CD4-positive, alpha-beta T cell (primary cell): ENCODE measurements at regions not wholly inside any gene's neighbourhood (a gene's known extent, or its start where the extent isn't known, plus 50 kb on each side); places are given as distances from the start of the nearest gene placed in this dataset.

Experiments
- ATAC-seq: fragments of 200-7000 bp; cut with Tn5 transposase; one replicate; pipeline ENCODE4 v1.10.0; 2022; ENCODE audit warnings: mild to moderate bottlenecking; ENCODE audit not compliant: poor library complexity
- CTCF ChIA-PET: fragments of 350-600 bp; sonication (Branson Sonifier 250); formaldehyde crosslinking; loops from one replicate; lab custom pipeline; 2021; ENCODE audit warnings: antibody characterized with exemption, inconsistent platforms; lab: Charles Lee
- POLR2A ChIA-PET: fragments of 350-600 bp; sonication (Branson Sonifier 250); formaldehyde crosslinking; loops from one replicate; lab custom pipeline; 2021; ENCODE audit warnings: antibody characterized with exemption, inconsistent platforms; lab: Charles Lee
- DNase-seq, 14 experiments: peaks; one replicate each; pipeline ENCODE4 v3.0.0-alpha.2; 2013 to 2020; ENCODE audit warnings: mixed read lengths in 2 of 14
- H3K27ac ChIP-seq, 2 donors: one replicate each; pipeline versions ENCODE4 v1.5.1 to v1.7.0; 2013; ENCODE audit warnings: low read length in 2 of 2, low read depth in 1 of 2, mild to moderate bottlenecking in 1 of 2
- H3K27me3 ChIP-seq, 2 experiments: 1 replicate in 1 of 2; 2 replicates in 1 of 2; pipeline versions ENCODE4 v1.6.1 to v1.7.0; 2013; ENCODE audit warnings: low read length in 2 of 2, control low read depth in 1 of 2, mild to moderate bottlenecking in 1 of 2, moderate library complexity in 1 of 2; ENCODE audit not compliant: insufficient read depth in 2 of 2, control insufficient read depth in 1 of 2
- H3K36me3 ChIP-seq: one replicate; pipeline ENCODE4 v1.6.1; 2013; ENCODE audit warnings: low read length, control low read depth; ENCODE audit not compliant: insufficient read depth
- H3K4me1 ChIP-seq: one replicate; pipeline ENCODE4 v1.6.1; 2013; ENCODE audit warnings: low read length, control low read depth; ENCODE audit not compliant: insufficient read depth
- H3K4me3 ChIP-seq: one replicate; pipeline ENCODE4 v1.5.1; 2013; ENCODE audit warnings: mild to moderate bottlenecking, low read length, moderate library complexity
- H3K9me3 ChIP-seq, 2 experiments: 1 replicate in 1 of 2; 2 replicates in 1 of 2; pipeline versions ENCODE4 v1.6.1 to v1.7.0; 2013; ENCODE audit warnings: low read length in 2 of 2, mild to moderate bottlenecking in 2 of 2, control low read depth in 1 of 2, moderate library complexity in 1 of 2; ENCODE audit not compliant: control insufficient read depth in 1 of 2, insufficient read depth in 1 of 2
- H3K27ac Mint-ChIP-seq: one replicate; pipeline ENCODE4 v1.8.0; 2020; ENCODE audit warnings: mixed read lengths
- H3K27me3 Mint-ChIP-seq: one replicate; pipeline ENCODE4 v1.8.0; 2021; ENCODE audit warnings: mixed read lengths
- H3K36me3 Mint-ChIP-seq: one replicate; pipeline ENCODE4 v1.8.0; 2021; ENCODE audit warnings: low read depth, mixed read lengths
- H3K4me1 Mint-ChIP-seq: one replicate; pipeline ENCODE4 v1.8.0; 2021; ENCODE audit warnings: low read depth, mixed read lengths
- H3K4me3 Mint-ChIP-seq: one replicate; pipeline ENCODE4 v1.8.0; 2020; ENCODE audit warnings: mild to moderate bottlenecking, mixed read lengths
- H3K9me3 Mint-ChIP-seq: one replicate; pipeline ENCODE4 v1.8.0; 2020; ENCODE audit warnings: mixed read lengths
- intact Hi-C, 2 experiments: fragments of 100-400 bp; cut with DNase I in 1 of 2; cut with micrococcal nuclease in 1 of 2; formaldehyde crosslinking; loops; one replicate each; pipeline versions ENCODE4 v1.15.1 to v1.9.0; 2023 to 2025; cut with DNase I, micrococcal nuclease
- TF ChIP-seq, protein P1 (sequence below): fragments of 200-600 bp; IDR thresholded peaks from one replicate; pipeline ENCODE4 v1.8.0; 2022; ENCODE audit warnings: antibody characterized with exemption, mild to moderate bottlenecking

GRCh38 chr10:78934994-78935602 lies 133.7 kb upstream of the ZMIZ1 start:
- Mint-ChIP-seq H3K27ac (no peak overlapping the region), H3K9me3 (no peaks in the 10 kb centered on the region), H3K4me1 (no peaks in the 10 kb centered on the region), H3K4me3 (no peak overlapping the region), H3K36me3 (no peaks in the 10 kb centered on the region), H3K27me3 (no peaks in the 10 kb centered on the region)
- ChIA-PET CTCF (no interaction called here), POLR2A (no interaction called here)
- no peak for ATAC-seq
- DNase-seq: no peak
- H3K4me1 ChIP-seq: no peaks in the 10 kb centered on the region
- H3K36me3 ChIP-seq: no peaks in the 10 kb centered on the region
- no peak overlapping the region for H3K27ac ChIP-seq
- TF ChIP-seq, protein P1, sequence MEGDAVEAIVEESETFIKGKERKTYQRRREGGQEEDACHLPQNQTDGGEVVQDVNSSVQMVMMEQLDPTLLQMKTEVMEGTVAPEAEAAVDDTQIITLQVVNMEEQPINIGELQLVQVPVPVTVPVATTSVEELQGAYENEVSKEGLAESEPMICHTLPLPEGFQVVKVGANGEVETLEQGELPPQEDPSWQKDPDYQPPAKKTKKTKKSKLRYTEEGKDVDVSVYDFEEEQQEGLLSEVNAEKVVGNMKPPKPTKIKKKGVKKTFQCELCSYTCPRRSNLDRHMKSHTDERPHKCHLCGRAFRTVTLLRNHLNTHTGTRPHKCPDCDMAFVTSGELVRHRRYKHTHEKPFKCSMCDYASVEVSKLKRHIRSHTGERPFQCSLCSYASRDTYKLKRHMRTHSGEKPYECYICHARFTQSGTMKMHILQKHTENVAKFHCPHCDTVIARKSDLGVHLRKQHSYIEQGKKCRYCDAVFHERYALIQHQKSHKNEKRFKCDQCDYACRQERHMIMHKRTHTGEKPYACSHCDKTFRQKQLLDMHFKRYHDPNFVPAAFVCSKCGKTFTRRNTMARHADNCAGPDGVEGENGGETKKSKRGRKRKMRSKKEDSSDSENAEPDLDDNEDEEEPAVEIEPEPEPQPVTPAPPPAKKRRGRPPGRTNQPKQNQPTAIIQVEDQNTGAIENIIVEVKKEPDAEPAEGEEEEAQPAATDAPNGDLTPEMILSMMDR: no peak
- no peaks in the 10 kb centered on the region for H3K27me3 ChIP-seq
- no peak overlapping the region for H3K4me3 ChIP-seq
- no peaks in the 10 kb centered on the region for H3K9me3 ChIP-seq
- intact Hi-C loops: no loop called here

DNA sequence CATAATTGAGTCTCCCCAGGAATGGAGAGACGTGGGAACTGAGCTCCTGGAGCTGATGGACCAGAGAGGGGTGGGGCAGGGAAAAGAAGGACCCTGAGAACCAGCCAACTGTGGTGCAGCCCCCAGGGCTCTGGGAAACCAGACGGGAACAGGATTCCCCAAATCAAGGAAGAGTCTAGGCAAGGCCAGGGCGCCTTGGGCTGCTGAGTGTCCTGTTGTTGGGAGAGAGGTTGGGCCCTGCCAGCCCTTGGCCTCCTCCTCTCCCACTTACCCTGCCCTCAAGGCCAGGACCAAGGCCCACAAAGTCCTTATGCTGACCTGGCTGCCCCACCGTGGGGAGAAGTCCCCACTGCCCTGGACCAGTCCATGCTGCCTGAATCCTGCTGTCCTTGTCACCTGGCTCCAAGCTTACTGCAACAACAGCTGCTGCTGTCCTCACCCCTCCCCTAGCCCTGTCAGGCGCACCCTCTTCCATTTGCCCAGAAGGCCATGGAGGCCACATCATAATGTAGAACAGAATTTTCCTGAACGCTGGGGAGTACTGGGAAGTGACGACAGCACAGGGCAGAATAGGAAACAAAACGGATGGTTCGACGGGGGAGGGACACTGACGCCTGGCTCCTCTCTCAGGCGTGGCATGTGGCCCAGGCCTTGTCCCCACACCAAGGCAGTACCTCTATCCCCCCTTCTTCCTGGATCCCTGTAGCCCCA lies 132.9 kb upstream of the ZMIZ1 start:
- Mint-ChIP-seq H3K4me1 (no peaks in the 10 kb centered on the region), H3K36me3 (no peaks in the 10 kb centered on the region), H3K9me3 (no peaks in the 10 kb centered on the region), H3K4me3 (no peak overlapping the region), H3K27me3 (no peaks in the 10 kb centered on the region), H3K27ac (no peak overlapping the region)
- Histone ChIP-seq H3K27ac (no peak overlapping the region), H3K4me1 (no peaks in the 10 kb centered on the region), H3K27me3 (no peaks in the 10 kb centered on the region), H3K4me3 (no peak overlapping the region), H3K36me3 (no peaks in the 10 kb centered on the region), H3K9me3 (no peaks in the 10 kb centered on the region)
- intact Hi-C loops: no loop called here
- POLR2A ChIA-PET: no interaction called here
- no peak for ATAC-seq
- TF ChIP-seq, protein P1: no peak
- DNase-seq: no peak
- CTCF ChIA-PET: no interaction called here

DNA sequence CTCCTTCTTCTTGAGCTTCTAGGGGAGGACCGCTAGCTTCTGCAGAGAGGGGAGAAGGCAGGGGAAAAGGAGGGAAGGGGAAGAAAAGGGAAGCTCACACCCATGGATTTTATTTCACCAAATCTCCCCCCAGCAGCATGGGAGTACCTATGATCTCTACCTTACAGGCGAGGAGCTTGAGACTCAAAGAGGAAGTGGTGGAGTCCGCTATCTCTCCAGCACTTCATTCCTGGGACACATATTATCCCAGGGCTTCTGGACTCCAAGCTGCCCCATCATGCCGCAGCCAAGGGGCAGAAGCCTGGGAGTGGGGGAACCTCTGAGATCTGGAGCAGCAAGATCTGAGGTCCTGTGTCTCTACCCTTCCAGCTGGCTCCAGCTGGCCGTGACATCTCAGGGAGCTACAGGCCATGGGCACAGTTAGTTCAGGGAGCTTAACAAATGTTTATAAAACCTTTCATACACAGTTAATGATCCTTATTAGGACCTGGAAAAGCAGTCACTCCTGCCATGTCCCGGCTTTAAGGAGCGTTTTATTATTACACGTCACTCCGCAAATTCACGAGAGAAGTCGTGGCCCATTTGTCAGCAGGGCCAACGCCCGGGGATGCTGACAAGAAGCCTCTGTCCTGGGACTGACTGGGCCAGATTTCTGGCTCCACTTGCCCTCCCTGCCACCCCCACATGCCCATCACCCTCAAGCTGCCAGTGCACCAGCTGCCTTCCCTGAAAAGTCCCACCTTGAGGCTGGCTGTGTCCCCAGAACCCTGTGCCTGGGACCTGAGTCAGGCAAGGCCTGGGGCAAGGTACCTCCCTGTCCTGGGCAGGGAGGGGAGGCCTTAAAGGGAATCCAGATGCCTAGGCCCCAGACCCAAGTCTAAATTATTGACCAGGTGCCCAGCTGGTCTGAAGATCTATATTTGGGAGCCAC lies 132.1 kb upstream of the ZMIZ1 start:
- Histone ChIP-seq H3K36me3 (no peaks in the 10 kb centered on the region), H3K9me3 (no peaks in the 10 kb centered on the region), H3K4me3 (no peak overlapping the region), H3K27me3 (no peaks in the 10 kb centered on the region), H3K27ac (no peak overlapping the region), H3K4me1 (no peaks in the 10 kb centered on the region)
- H3K27me3 Mint-ChIP-seq: no peaks in the 10 kb centered on the region
- ChIA-PET POLR2A (no interaction called here), CTCF (no interaction called here)
- no peaks in the 10 kb centered on the region for H3K4me1 Mint-ChIP-seq
- no peak for ATAC-seq
- no peak overlapping the region for H3K4me3 Mint-ChIP-seq
- no peaks in the 10 kb centered on the region for H3K9me3 Mint-ChIP-seq
- no peak overlapping the region for H3K27ac Mint-ChIP-seq
- H3K36me3 Mint-ChIP-seq: no peaks in the 10 kb centered on the region
- intact Hi-C loops: no loop called here
- TF ChIP-seq, protein P1: no peak
- DNase-seq: no peak
